ENCODE measurements at regions not wholly inside any gene's neighbourhood (a gene's known extent, or its start where the extent isn't known, plus 50 kb on each side); places are given as distances from the start of the nearest gene placed in this dataset.

DNA sequence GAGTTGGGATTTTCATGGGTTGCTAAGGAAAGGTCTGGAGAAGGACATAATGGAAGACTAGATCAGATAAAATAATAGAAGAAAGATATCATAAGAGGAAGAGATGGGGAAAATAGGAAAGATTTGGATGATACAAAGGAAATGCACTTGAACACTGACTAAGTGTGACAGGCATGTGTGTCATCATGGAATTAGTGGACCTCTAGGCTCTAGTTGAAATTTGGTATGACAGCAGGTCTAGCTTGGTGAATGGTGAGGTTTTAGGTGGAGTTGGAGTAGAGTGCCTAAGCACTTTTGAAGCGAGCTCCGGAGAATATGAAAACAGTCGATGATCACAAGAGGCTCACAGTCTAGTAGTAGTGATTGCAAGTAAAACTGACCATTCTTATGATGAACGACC is 73.0 kb upstream of the PTGS2 start:
- H3K4me3 ChIP-seq (replicated peaks; ENCODE audit: insufficient read depth, low read length), result no peak overlapping the region
- DNase-seq (ENCODE audit: low read depth in 1 of 2, low spot score in 1 of 2), result no peak
- TF ChIP-seq POLR2AphosphoS5 (IDR thresholded peaks at IDR 0.05; ENCODE audit: low read depth), result no peak
- no peak for TF ChIP-seq GABPA (IDR thresholded peaks at IDR 0.05; ENCODE audit: low read depth)
- TF ChIP-seq, protein P1, sequence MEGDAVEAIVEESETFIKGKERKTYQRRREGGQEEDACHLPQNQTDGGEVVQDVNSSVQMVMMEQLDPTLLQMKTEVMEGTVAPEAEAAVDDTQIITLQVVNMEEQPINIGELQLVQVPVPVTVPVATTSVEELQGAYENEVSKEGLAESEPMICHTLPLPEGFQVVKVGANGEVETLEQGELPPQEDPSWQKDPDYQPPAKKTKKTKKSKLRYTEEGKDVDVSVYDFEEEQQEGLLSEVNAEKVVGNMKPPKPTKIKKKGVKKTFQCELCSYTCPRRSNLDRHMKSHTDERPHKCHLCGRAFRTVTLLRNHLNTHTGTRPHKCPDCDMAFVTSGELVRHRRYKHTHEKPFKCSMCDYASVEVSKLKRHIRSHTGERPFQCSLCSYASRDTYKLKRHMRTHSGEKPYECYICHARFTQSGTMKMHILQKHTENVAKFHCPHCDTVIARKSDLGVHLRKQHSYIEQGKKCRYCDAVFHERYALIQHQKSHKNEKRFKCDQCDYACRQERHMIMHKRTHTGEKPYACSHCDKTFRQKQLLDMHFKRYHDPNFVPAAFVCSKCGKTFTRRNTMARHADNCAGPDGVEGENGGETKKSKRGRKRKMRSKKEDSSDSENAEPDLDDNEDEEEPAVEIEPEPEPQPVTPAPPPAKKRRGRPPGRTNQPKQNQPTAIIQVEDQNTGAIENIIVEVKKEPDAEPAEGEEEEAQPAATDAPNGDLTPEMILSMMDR (IDR thresholded peaks at IDR 0.05; ENCODE audit: insufficient read depth, low read length), result no peak
- TF ChIP-seq, protein P2, sequence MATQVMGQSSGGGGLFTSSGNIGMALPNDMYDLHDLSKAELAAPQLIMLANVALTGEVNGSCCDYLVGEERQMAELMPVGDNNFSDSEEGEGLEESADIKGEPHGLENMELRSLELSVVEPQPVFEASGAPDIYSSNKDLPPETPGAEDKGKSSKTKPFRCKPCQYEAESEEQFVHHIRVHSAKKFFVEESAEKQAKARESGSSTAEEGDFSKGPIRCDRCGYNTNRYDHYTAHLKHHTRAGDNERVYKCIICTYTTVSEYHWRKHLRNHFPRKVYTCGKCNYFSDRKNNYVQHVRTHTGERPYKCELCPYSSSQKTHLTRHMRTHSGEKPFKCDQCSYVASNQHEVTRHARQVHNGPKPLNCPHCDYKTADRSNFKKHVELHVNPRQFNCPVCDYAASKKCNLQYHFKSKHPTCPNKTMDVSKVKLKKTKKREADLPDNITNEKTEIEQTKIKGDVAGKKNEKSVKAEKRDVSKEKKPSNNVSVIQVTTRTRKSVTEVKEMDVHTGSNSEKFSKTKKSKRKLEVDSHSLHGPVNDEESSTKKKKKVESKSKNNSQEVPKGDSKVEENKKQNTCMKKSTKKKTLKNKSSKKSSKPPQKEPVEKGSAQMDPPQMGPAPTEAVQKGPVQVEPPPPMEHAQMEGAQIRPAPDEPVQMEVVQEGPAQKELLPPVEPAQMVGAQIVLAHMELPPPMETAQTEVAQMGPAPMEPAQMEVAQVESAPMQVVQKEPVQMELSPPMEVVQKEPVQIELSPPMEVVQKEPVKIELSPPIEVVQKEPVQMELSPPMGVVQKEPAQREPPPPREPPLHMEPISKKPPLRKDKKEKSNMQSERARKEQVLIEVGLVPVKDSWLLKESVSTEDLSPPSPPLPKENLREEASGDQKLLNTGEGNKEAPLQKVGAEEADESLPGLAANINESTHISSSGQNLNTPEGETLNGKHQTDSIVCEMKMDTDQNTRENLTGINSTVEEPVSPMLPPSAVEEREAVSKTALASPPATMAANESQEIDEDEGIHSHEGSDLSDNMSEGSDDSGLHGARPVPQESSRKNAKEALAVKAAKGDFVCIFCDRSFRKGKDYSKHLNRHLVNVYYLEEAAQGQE (IDR thresholded peaks at IDR 0.05; ENCODE audit: insufficient replicate concordance, low read depth), result no peak
- TF ChIP-seq SPI1 (IDR thresholded peaks at IDR 0.05; ENCODE audit: borderline replicate concordance, low read depth), result no peak
- no peaks in the 10 kb centered on the region for H3K27me3 ChIP-seq (ENCODE audit: insufficient read depth, poor library complexity, severe bottlenecking)
- no peak overlapping the region for H3K27ac ChIP-seq (replicated peaks)

DNA sequence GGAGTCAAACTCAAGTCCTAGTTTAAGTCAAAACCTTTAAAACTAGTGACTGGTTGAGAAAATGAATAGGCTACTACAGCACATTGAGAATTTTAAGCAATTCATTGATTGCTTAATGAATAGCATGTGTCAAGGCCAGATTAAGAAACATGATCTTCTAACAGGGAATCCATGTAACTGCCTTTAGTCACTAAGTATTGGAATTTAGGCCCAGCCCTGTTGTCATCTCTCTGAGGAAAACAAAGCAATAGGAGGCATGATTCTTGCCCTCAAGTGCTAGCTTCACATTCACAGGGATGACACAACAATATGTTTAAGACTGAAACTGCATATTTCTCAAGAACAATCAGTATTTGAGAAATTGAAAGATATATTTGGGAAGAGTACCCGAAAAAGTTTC is 70.0 kb upstream of the PTGS2 start:
- no peaks in the 10 kb centered on the region for H3K27me3 ChIP-seq (ENCODE audit: insufficient read depth, poor library complexity, severe bottlenecking)
- H3K27ac ChIP-seq (replicated peaks), result no peak overlapping the region
- peak; percentile 10 to 39 for DNase-seq (ENCODE audit: low read depth in 1 of 2, low spot score in 1 of 2)
- H3K4me3 ChIP-seq (replicated peaks; ENCODE audit: insufficient read depth, low read length), result no peak overlapping the region
- TF ChIP-seq, protein P1 (IDR thresholded peaks at IDR 0.05; ENCODE audit: insufficient read depth, low read length), result no peak
- TF ChIP-seq GABPA (IDR thresholded peaks at IDR 0.05; ENCODE audit: low read depth), result no peak

DNA sequence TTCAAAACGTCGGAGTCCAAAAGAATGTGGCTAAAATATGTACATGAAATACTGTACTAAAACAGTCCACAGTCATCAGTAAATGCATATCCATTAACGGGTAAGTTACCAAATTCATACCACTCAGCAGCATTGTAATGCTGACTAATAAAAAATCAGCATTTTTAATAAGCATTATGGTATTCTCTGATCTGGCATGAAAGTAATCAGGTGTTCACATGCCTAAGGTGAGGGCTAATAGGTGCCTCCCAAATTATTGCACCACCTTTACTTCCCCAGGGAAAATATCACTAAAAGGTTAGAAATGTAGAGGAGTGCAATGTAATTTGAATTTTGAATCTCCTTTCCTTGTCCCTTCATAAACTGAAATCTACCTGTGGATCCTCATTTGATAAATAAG is 69.6 kb upstream of the PTGS2 start:
- H3K27me3 ChIP-seq (ENCODE audit: insufficient read depth, poor library complexity, severe bottlenecking), result no peaks in the 10 kb centered on the region
- H3K4me3 ChIP-seq (replicated peaks; ENCODE audit: insufficient read depth, low read length), result no peak overlapping the region
- H3K27ac ChIP-seq (replicated peaks), result no peak overlapping the region
- DNase-seq (ENCODE audit: low read depth in 1 of 2, low spot score in 1 of 2), result no peak
- TF ChIP-seq GABPA (IDR thresholded peaks at IDR 0.05; ENCODE audit: low read depth), result no peak
- TF ChIP-seq, protein P2 (IDR thresholded peaks at IDR 0.05; ENCODE audit: insufficient replicate concordance, low read depth), result no peak
- no peak for TF ChIP-seq SPI1 (IDR thresholded peaks at IDR 0.05; ENCODE audit: borderline replicate concordance, low read depth)
- TF ChIP-seq, protein P1 (IDR thresholded peaks at IDR 0.05; ENCODE audit: insufficient read depth, low read length), result no peak
- no peak for TF ChIP-seq POLR2AphosphoS5 (IDR thresholded peaks at IDR 0.05; ENCODE audit: low read depth)

DNA sequence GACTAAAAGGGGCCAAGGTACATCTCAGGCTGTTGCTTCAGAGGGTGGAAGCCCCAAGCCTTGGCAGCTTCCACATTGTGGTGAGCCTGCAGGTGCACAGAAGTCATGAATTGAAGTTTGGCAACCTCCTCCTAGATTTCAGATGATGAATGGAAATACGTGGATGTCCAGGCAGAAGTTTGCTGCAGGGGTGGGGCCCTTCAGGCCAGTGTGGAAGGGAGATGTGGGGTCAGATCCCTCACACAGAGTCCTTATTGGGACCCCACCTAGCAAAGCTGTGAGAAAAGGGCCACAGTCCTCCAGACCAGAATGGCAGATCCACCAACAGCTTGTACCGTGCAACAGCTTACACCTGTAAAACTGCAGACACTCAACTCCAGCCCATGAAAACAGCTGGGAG is 67.4 kb upstream of the PTGS2 start:
- TF ChIP-seq POLR2AphosphoS5 (IDR thresholded peaks at IDR 0.05; ENCODE audit: low read depth), result no peak
- TF ChIP-seq, protein P1 (IDR thresholded peaks at IDR 0.05; ENCODE audit: insufficient read depth, low read length), result no peak
- no peak for TF ChIP-seq SPI1 (IDR thresholded peaks at IDR 0.05; ENCODE audit: borderline replicate concordance, low read depth)
- TF ChIP-seq, protein P2 (IDR thresholded peaks at IDR 0.05; ENCODE audit: insufficient replicate concordance, low read depth), result no peak
- TF ChIP-seq GABPA (IDR thresholded peaks at IDR 0.05; ENCODE audit: low read depth), result no peak
- Histone ChIP-seq H3K27ac (replicated peaks) (no peak overlapping the region), H3K4me3 (replicated peaks; ENCODE audit: insufficient read depth, low read length) (no peak overlapping the region), H3K27me3 (ENCODE audit: insufficient read depth, poor library complexity, severe bottlenecking) (no peaks in the 10 kb centered on the region)
- no peak for DNase-seq (ENCODE audit: low read depth in 1 of 2, low spot score in 1 of 2)

Data from HL-60 (cell line).